ENCODE measurements at regions not wholly inside any gene's neighbourhood (a gene's known extent, or its start where the extent isn't known, plus 50 kb on each side); places are given as distances from the start of the nearest gene placed in this dataset.
"Not testable (repeated sequence)": the region's sequence is repeated elsewhere in the genome, so short reads cannot be mapped to it uniquely, and the experiment has no call there.

DNA sequence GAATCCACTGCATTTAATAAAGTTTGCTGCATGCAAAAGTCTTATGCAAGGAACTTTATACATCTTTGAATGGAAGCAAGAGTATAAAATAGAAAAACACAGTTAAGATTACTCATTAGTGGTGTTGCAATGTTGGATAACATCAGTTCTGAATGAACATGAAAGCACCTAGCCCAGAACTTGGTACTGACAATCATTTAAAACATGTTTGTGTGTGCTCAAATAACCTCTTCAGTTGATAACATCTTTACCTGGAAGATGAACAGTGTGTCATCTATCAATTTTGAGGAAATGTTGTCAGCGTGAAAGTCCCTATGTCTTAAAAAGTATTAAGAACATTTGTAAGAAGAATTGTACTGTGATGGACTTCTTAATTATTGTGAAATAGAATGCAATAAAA lies 370.4 kb upstream of the GRAMD2B start:
- H3K4me3 ChIP-seq (ENCODE audit: insufficient read length, low read depth), result no peak overlapping the region
- H3K4me1 ChIP-seq (ENCODE audit: insufficient read depth, insufficient read length), result no peaks in the 10 kb centered on the region
- no peaks in the 10 kb centered on the region for H3K36me3 ChIP-seq (ENCODE audit: insufficient read depth, insufficient read length, low read length)
- TF ChIP-seq ZNF274 (IDR thresholded peaks at IDR 0.05; ENCODE audit: low read depth, low read length) (no peak), SUZ12 (IDR thresholded peaks at IDR 0.05; ENCODE audit: extremely low read depth, insufficient read depth, insufficient read length) (no peak), YY1 (IDR thresholded peaks at IDR 0.05; ENCODE audit: insufficient read depth, insufficient read length) (no peak)
- no peak overlapping the region for H3K9ac ChIP-seq (ENCODE audit: insufficient read length, low read depth)
- no peak for DNase-seq (ENCODE audit: low read depth, low spot score)
- no peaks in the 10 kb centered on the region for H3K9me3 ChIP-seq (ENCODE audit: insufficient read depth, low read length)
- no peaks in the 10 kb centered on the region for H3K27me3 ChIP-seq (ENCODE audit: insufficient read depth, insufficient read length)

- no peak overlapping the region for H3K9ac ChIP-seq (ENCODE audit: insufficient read length, low read depth)
- DNase-seq (ENCODE audit: low read depth, low spot score), result no peak
- no peaks in the 10 kb centered on the region for H3K36me3 ChIP-seq (ENCODE audit: insufficient read depth, insufficient read length, low read length)
- no peak overlapping the region for H3K4me3 ChIP-seq (ENCODE audit: insufficient read length, low read depth)
- H3K9me3 ChIP-seq (ENCODE audit: insufficient read depth, low read length), result no peaks in the 10 kb centered on the region
- H3K27me3 ChIP-seq (ENCODE audit: insufficient read depth, insufficient read length), result no peaks in the 10 kb centered on the region
- H3K4me1 ChIP-seq (ENCODE audit: insufficient read depth, insufficient read length), result no peaks in the 10 kb centered on the region
- TF ChIP-seq SUZ12 (IDR thresholded peaks at IDR 0.05; ENCODE audit: extremely low read depth, insufficient read depth, insufficient read length), result no peak
- no peak for TF ChIP-seq ZNF274 (IDR thresholded peaks at IDR 0.05; ENCODE audit: low read depth, low read length)
- no peak for TF ChIP-seq YY1 (IDR thresholded peaks at IDR 0.05; ENCODE audit: insufficient read depth, insufficient read length)
Measured at GRCh38 chr5:126053630-126054029, 369.6 kb upstream of the GRAMD2B start.

GRCh38 chr5:126054577-126055347 lies 368.4 kb upstream of the GRAMD2B start:
- no peak for DNase-seq (ENCODE audit: low read depth, low spot score)
- Histone ChIP-seq H3K9me3 (ENCODE audit: insufficient read depth, low read length) (no peaks in the 10 kb centered on the region), H3K36me3 (ENCODE audit: insufficient read depth, insufficient read length, low read length) (no peaks in the 10 kb centered on the region), H3K9ac (ENCODE audit: insufficient read length, low read depth) (no peak overlapping the region), H3K27me3 (ENCODE audit: insufficient read depth, insufficient read length) (no peaks in the 10 kb centered on the region), H3K4me3 (ENCODE audit: insufficient read length, low read depth) (no peak overlapping the region), H3K4me1 (ENCODE audit: insufficient read depth, insufficient read length) (no peaks in the 10 kb centered on the region)
- TF ChIP-seq YY1 (IDR thresholded peaks at IDR 0.05; ENCODE audit: insufficient read depth, insufficient read length) (no peak), SUZ12 (IDR thresholded peaks at IDR 0.05; ENCODE audit: extremely low read depth, insufficient read depth, insufficient read length) (no peak), ZNF274 (IDR thresholded peaks at IDR 0.05; ENCODE audit: low read depth, low read length) (no peak)

DNA sequence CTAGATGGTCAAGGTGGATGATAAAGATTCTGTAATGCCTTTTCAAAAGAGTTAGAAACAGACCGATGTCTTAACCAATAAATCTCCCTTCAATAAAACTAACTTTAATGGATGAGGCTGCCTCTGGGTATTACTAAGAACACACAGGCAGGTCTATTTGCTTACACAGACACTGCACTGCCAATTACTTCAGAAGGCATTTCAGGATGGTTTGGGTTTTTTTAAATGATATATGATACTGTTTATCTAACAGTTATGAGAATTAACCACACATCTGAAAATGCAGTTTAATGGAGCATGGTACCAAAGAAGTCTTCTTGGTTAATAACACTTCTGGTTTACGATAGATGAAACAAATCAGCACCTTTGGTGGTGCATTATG lies 367.9 kb upstream of the GRAMD2B start:
- H3K4me3 ChIP-seq (ENCODE audit: insufficient read length, low read depth), result no peak overlapping the region
- no peak for DNase-seq (ENCODE audit: low read depth, low spot score)
- no peaks in the 10 kb centered on the region for H3K36me3 ChIP-seq (ENCODE audit: insufficient read depth, insufficient read length, low read length)
- H3K27me3 ChIP-seq (ENCODE audit: insufficient read depth, insufficient read length), result no peaks in the 10 kb centered on the region
- H3K4me1 ChIP-seq (ENCODE audit: insufficient read depth, insufficient read length), result no peaks in the 10 kb centered on the region
- TF ChIP-seq YY1 (IDR thresholded peaks at IDR 0.05; ENCODE audit: insufficient read depth, insufficient read length) (no peak), ZNF274 (IDR thresholded peaks at IDR 0.05; ENCODE audit: low read depth, low read length) (no peak), SUZ12 (IDR thresholded peaks at IDR 0.05; ENCODE audit: extremely low read depth, insufficient read depth, insufficient read length) (no peak)
- no peaks in the 10 kb centered on the region for H3K9me3 ChIP-seq (ENCODE audit: insufficient read depth, low read length)
- H3K9ac ChIP-seq (ENCODE audit: insufficient read length, low read depth), result no peak overlapping the region

DNA sequence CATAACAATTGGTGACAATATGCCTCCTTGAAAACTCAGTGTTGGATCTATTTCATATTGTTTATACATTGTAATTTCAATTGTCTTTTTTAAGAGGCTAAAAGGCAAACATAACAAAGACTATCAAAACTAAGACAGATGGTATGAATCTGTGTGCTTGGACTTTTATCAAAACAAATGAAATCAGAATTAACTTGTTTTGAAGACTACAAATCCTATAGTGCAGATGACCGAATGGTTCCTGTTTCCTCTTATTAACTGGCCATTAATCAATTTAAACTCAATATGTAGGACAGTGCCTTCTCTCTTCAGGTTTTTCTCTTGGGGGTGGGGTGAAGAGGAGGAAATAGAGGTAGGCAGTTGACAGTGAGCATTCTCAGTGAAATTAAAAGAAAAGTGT lies 366.9 kb upstream of the GRAMD2B start:
- no peak for DNase-seq (ENCODE audit: low read depth, low spot score)
- no peaks in the 10 kb centered on the region for H3K36me3 ChIP-seq (ENCODE audit: insufficient read depth, insufficient read length, low read length)
- no peak overlapping the region for H3K4me3 ChIP-seq (ENCODE audit: insufficient read length, low read depth)
- no peaks in the 10 kb centered on the region for H3K4me1 ChIP-seq (ENCODE audit: insufficient read depth, insufficient read length)
- no peak overlapping the region for H3K9ac ChIP-seq (ENCODE audit: insufficient read length, low read depth)
- TF ChIP-seq YY1 (IDR thresholded peaks at IDR 0.05; ENCODE audit: insufficient read depth, insufficient read length) (no peak), SUZ12 (IDR thresholded peaks at IDR 0.05; ENCODE audit: extremely low read depth, insufficient read depth, insufficient read length) (no peak), ZNF274 (IDR thresholded peaks at IDR 0.05; ENCODE audit: low read depth, low read length) (no peak)
- no peaks in the 10 kb centered on the region for H3K27me3 ChIP-seq (ENCODE audit: insufficient read depth, insufficient read length)
- no peaks in the 10 kb centered on the region for H3K9me3 ChIP-seq (ENCODE audit: insufficient read depth, low read length)

DNA sequence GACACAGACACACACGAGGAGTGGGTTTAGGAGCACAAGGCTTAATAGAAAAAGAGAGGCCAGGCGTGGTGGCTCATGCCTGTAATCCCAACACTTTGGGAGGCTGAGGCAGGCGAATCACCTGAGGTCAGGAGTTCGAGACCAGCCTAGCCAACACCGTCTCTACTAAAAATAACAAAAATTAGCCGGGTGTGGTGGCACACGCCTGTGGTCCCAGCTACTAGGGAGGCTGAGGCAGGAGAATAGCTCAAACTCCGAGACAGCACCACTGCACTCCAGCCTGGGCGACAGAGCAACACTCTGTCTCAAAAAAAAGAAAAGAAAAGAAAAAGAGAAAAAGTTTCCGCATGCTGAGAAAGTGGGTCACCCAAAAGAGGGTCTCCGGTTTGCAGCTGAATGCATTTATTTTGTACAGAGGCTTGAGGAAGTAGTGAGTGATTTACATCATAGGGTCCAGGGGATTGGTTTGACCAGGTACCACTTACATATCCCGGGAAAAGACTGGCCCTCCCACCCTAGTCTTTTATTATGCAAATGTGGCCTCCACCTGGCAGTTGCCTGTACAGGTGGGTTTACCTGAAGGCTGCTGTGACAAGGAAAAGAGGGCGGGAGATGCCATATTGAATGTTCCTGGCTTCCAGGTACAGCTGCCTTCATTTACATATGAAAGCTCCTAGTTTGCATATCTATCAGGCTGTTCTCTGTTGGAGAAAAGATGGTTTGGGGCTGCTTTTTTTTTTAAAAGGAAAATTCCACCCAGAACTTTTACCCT lies 366.2 kb upstream of the GRAMD2B start:
- TF ChIP-seq SUZ12 (IDR thresholded peaks at IDR 0.05; ENCODE audit: extremely low read depth, insufficient read depth, insufficient read length) (no peak), ZNF274 (IDR thresholded peaks at IDR 0.05; ENCODE audit: low read depth, low read length) (no peak), YY1 (IDR thresholded peaks at IDR 0.05; ENCODE audit: insufficient read depth, insufficient read length) (no peak)
- H3K27me3 ChIP-seq (ENCODE audit: insufficient read depth, insufficient read length), result no peaks in the 10 kb centered on the region
- no peak overlapping the region for H3K9ac ChIP-seq (ENCODE audit: insufficient read length, low read depth)
- H3K9me3 ChIP-seq (ENCODE audit: insufficient read depth, low read length), result no peaks in the 10 kb centered on the region
- no peak overlapping the region for H3K4me3 ChIP-seq (ENCODE audit: insufficient read length, low read depth)
- no peaks in the 10 kb centered on the region for H3K36me3 ChIP-seq (ENCODE audit: insufficient read depth, insufficient read length, low read length)
- no peaks in the 10 kb centered on the region for H3K4me1 ChIP-seq (ENCODE audit: insufficient read depth, insufficient read length)
- DNase-seq (ENCODE audit: low read depth, low spot score), result no peak

- H3K9me3 ChIP-seq (ENCODE audit: insufficient read depth, low read length); H3K9ac ChIP-seq (ENCODE audit: insufficient read length, low read depth); DNase-seq (ENCODE audit: low read depth, low spot score); H3K4me3 ChIP-seq (ENCODE audit: insufficient read length, low read depth); H3K36me3 ChIP-seq (ENCODE audit: insufficient read depth, insufficient read length, low read length); H3K4me1 ChIP-seq (ENCODE audit: insufficient read depth, insufficient read length); H3K27me3 ChIP-seq (ENCODE audit: insufficient read depth, insufficient read length): not testable (repeated sequence)
Measured at GRCh38 chr5:126058392-126058791, 364.8 kb upstream of the GRAMD2B start.
